T-helper 2 cell (primary cell): ENCODE measurements at regions not wholly inside any gene's neighbourhood (a gene's known extent, or its start where the extent isn't known, plus 50 kb on each side); places are given as distances from the start of the nearest gene placed in this dataset.

Source experiments
- DNase-seq, 5 experiments: peaks; one replicate each; pipeline versions ENCODE4 v3.0.0 to v3.0.0-alpha.2; 2012 to 2022

DNA sequence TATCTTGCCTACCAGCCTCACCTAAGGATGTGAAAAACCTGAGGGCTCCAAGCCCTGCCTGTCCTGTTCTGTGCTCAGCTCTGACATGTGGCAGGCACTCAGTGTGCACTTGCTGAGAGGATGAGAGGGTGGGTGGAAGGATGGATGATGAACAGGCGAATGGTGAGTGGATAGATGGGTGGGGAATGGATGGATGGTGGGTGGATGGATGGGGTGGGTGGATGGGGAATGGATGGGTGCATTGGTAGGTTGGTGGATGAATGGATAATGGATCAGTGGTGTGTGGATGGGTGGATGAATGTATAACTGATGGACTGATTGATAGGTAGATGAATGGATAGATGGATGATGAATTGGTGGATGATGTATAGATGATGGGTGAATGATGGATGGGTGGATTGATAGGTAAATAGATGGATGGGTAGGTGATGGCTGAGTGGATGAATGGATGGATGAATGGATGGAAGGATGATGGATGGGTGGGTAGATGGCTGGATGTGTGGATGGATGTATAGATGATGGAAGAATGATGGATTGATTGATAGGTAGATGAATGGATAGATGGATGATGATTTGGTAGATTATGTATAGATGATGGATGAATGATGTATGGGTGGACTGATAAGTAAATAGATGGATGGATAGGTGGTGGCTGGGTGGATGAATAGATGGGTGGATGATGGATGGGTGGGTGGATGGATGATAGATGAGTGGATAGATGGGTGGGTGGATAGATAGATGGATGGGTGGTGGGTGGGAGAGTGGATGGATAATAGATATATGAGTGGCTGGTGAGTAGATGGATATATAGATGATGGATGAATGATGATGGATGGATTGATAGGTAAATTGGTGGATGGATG, 69.3 kb upstream of the NKX1-1 start:
- no peak for DNase-seq

GRCh38 chr4:1474126-1475090, 68.2 kb upstream of the NKX1-1 start:
- no peak for DNase-seq

GRCh38 chr4:1473718-1474117, 67.5 kb upstream of the NKX1-1 start:
- no peak for DNase-seq

- DNase-seq, result no peak
These were observed 66.8 kb upstream of the NKX1-1 start for GRCh38 chr4:1472911-1473518.

DNA sequence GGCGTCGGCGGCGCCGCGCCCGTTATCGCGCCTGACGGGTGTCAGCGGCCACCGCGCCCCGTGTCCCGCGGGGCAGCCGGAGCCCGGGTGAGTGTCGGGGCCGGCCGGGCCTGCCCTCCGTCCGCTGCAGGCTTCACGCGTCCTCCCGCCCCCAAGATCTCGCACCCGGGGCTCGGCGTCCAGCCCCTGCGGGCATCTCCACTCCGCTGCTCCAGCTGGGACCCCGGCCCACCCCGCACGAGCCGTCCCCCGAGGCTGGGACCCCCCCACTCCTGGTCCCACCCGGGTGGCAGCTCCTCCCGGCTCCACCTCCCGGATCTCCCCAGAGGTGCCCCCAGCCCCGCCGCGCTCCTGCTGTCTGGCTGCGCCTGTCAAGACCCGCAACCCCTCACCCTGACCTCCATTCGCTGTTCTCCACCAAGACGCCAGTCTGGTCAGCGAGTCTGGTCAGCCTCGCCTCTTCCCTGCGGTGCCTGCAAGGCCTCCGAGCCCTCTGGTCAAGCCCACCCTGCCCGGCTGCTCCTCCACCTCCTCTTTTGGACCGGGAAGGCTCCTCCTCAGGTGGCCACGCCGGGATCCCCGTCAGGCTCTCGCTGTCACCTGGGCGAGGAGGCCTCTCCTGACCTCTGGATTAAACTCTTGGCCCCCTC, 66.0 kb upstream of the NKX1-1 start:
- no peak for DNase-seq

DNA sequence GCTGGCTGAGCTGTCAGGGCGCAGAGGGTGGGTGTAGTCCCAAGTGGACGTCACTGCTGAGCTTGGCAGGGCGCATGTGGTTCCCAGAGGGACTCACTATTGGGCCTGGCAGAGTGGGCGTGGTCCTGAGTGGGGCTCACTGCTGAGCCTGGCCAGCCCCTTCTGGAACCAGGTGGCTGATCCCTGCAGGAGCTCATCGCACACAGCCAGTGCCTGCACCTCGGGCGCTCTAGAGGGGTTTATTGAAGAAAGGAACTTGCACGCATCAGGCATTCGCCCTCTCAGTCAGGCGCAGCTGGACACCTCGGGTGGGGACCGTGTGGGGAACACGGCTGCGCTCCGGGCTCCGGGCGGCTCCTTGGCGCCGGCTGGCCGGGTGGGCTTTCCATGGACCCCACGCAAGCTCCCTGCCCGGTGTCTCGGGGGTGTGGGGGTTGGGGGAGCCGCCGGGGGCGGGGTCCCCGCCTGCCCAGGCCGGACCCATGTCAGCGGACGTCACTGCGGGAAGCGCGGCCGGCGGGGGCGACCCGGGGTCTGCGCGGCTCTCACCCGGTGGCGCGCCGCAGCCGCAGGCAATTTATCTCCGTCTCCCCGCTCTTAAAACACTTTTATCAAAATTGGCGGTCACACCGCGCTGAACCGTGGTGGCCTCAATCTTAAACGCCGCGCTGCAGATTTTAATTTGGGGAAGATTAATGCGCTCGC, 65.4 kb upstream of the NKX1-1 start:
- no peak for DNase-seq

- no peak for DNase-seq
These were observed 64.7 kb upstream of the NKX1-1 start for GRCh38 chr4:1470816-1471442.

- DNase-seq, result no peak
These were observed 64.1 kb upstream of the NKX1-1 start for GRCh38 chr4:1470393-1470670.

DNA sequence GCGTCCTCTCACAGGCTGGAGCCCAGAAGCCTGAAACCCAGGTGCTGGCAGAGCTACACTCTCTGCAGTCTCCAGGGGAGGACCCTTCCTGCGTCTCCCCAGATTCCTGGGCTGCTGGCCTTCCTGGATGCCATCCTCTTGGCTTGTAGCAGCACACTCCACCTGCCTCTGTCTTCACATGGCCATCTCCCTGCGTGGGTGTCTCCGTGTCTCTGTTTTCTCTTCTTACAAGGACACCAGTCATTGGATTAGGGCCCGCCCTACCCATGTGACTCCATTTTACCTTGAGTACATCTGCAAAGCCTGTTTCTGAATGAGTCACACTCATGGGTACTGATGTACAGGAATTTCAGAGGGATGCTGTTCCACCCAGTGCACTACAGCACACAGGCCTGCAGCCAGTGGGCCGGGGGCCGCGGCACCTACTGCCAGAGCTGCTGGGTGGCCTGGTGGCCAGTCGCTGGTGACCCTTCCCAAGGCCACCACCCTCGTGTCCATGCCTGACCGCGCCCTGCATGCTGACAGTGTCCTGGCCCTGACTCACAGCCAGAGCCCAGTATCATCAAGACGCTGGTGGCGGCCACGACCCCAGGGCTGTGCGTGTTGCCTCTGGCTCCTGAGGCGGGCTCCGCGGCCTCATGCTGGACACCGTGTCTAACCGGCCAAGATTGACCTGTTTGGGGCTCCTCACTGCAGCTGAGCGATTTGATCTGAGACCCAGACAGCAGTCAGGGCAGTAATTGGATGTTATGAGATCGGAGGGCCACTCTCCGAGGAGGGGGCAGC, 63.6 kb upstream of the NKX1-1 start:
- no peak for DNase-seq

- no peak for DNase-seq
These were observed 62.8 kb upstream of the NKX1-1 start for GRCh38 chr4:1469043-1469442.

DNA sequence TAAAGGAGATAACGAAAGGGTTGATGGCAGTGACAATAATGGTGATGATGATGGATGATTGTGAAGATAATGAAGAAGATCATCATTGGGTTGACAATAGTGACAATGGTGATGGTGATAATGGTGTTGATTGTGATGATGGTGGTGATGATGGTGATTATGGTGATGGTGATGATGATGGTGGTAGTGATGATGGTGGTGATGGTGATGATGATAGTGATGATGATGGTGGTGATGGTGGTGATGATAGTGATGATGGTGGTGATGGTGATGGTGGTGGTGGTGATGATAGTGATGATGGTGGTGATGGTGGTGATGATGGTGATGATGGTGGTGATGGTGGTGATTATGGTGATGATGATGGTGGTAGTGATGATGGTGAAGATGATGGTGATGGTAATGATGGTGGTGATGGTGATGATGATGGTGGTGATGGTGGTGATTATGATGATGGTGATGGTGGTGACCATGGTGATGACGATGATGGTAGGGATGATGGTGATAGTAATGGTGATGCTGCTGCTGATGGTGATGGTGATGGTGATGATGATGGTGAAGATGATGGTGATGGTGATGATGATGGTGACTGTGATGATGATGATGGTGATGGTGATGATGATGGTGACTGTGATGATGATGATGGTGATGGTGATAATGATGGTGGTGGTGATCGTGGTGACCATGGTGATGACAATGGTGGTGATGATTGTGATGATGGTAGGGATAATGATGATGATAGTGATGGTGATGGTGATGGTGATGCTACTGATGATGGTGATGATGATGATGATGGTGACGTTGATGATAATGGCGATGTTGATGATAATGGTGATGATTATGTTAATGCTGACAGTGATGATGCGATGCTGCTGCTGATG, 61.6 kb upstream of the NKX1-1 start:
- DNase-seq, result no peak

DNA sequence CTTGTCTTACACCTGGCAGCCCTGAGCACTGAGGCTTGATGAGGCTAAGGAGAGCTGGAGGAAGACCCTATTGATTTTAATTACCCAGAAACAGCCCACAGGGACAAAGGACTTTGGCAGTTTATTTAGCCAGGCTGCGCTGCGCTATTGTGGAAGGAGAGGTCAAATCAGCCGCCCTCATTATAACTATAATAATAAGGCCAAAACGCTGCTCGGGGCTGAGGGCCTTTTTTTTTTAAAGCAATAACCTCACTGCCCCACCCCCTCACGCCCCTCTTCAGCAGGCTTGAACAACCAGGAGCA, 60.6 kb upstream of the NKX1-1 start:
- DNase-seq, result no peak

DNA sequence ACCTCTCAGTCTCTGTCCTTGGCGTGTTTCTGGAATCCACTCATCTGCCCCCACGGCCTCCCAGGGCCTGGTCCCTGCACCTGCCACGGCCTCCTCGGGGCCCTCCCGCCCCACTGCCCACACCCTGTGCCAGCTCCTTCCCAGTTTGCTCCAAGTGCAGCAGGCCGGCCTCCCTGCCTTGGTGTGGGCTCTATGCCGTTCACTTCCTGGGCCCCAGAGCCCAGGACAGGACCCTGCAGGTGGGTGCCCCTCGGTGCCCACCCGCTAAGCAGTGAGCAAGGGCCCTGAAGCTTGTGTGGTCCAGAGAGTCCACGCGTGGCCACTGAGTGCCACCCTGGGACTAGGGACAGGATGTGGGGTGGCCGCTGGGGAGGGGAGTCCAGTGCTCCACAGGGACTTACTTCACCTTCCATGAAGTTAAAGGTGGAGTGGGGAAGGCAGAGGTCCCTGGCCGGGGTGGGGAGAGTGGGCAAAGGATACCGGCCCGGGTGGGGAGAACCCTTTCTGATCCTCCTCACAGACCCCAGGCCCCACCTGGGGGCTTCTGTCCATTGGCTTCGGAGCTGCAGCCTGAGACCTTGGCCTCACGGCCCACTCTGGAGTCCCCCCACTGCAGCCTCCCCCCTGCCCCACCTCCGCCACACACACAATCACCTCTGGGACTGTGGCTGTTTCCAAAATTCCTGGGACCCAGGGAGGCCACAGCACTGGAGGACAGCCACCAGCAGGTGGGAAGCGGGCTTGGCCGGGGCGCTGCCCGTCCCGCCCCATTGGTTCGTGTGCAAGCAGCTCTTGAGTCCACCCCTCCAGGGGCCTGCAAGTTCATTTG, 60.0 kb upstream of the NKX1-1 start:
- DNase-seq, result no peak

DNA sequence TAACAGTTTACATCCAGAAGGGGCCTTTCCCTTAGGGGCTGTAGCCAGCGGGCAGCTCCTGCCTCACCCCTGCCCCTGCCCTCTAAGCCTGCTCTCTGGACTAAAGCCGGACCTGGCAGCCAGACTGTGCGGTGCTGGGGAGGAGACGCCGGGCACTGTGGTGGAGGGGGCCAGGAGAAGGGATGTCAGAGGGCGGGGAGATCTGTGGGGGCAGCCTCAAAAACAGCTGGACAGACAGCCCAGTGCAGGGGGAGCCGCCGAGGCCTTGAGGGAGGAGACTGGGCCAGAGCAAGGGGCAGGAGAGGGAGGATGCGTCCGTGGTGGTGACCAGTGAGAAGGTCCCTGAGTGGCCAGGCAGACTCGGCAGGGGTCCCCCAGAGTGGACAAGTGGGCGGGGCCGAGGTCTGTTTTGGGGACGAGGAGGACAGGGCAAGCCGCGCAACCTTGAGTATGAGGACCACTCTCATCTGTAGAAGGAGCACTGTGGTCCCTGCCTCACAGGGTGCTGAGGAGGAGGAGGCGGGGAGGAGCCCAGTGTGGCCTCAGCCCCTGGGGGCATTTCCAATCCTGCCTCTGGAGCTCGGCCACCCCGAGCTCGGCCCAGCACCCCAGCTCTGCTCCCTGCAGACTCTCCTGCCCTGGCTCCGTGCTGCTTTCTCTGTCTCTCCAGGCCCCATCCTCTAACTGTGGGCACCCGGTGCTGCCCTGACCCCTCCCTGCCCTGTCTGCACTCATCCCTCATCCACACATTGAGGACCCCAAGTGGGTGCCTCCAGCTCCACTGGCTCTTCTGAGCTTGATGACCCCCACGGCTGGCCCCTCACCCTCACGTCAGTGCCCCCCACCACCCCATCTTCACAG, 59.2 kb upstream of the NKX1-1 start:
- no peak for DNase-seq

GRCh38 chr4:1464581-1465171, 58.4 kb upstream of the NKX1-1 start:
- DNase-seq, result no peak

GRCh38 chr4:1463927-1464540, 57.8 kb upstream of the NKX1-1 start:
- DNase-seq, result no peak
